Adrenal gland (tissue), 9 donors: ENCODE measurements at regions not wholly inside any gene's neighbourhood (a gene's known extent, or its start where the extent isn't known, plus 50 kb on each side); places are given as distances from the start of the nearest gene placed in this dataset.

Source experiments
- DNase-seq, 7 donors: peaks; one replicate each; pipeline ENCODE4 v3.0.0-alpha.2; 2019 to 2020
- H3K27ac ChIP-seq, 5 donors: fragments of 200-600 bp; sonication (generic) in 4 of 5; 1 replicate in 3 of 5; 2 replicates in 2 of 5; pipeline versions ENCODE4 v1.5.1 to v1.8.0; 2016 to 2020; ENCODE audit warnings: mild to moderate bottlenecking in 1 of 5
- H3K27me3 ChIP-seq: fragments of 200-600 bp; 2 replicates; pipeline ENCODE4 v1.8.0; 2021
- H3K36me3 ChIP-seq, 2 donors: fragments of 200-600 bp; replicated peaks in 1 of 2; 1 replicate in 1 of 2; 2 replicates in 1 of 2; pipeline versions ENCODE4 v1.5.1 to v1.8.0; 2018 to 2022
- H3K4me1 ChIP-seq, 2 donors: fragments of 200-600 bp; replicated peaks in 1 of 2; 1 replicate in 1 of 2; 2 replicates in 1 of 2; pipeline versions ENCODE4 v1.5.1 to v1.8.0; 2018 to 2021
- H3K4me3 ChIP-seq, 4 donors: fragments of 200-600 bp; sonication (generic) in 3 of 4; one replicate each; pipeline ENCODE4 v1.5.1; 2016 to 2018
- H3K9me3 ChIP-seq, 3 donors: fragments of 200-600 bp; sonication (generic) in 1 of 3; replicated peaks in 1 of 3; 1 replicate in 2 of 3; 2 replicates in 1 of 3; pipeline versions ENCODE4 v1.5.1 to v1.8.0; 2016 to 2021
- CTCF ChIP-seq, 6 experiments: fragments of 450-650 bp in 4 of 6; fragments of 200-600 bp in 2 of 6; sonication (generic) in 1 of 6; IDR thresholded peaks; 1 replicate in 5 of 6; 2 replicates in 1 of 6; pipeline versions ENCODE4 v1.5.1 to v1.8.0; 2016 to 2021; ENCODE audit warnings: antibody characterized with exemption in 6 of 6, mild to moderate bottlenecking in 2 of 6, moderate library complexity in 1 of 6
- POLR2A ChIP-seq, 2 donors: fragments of 450-650 bp; IDR thresholded peaks; one replicate each; pipeline ENCODE4 v1.6.1; 2017; ENCODE audit warnings: antibody characterized with exemption in 2 of 2, mild to moderate bottlenecking in 2 of 2, moderate library complexity in 1 of 2
- WGBS, 4 donors: extraction: QIAGEN DNeasy Blood & Tissue Kit in 2 of 4; methylation state at CpG; one replicate each; pipeline versions ENCODE4 v1.1.5 to v1.1.7; 2013 to 2017; 5-methylcytosine and 5-hydroxymethylcytosine counted together
- intact Hi-C, 2 donors: fragments of 100-400 bp; cut with DNase I; formaldehyde crosslinking; loops; one replicate each; pipeline versions ENCODE4 v1.14.1 to v1.15.0; 2022 to 2023
- donor health status: healthy with polysubstance abuse.
- donor health status: Bipolar disorder and iron deficiency.
- donor health status: DM: yes; HTN: yes; CAD: no.
- donor health status: DM: no; HTN: no; CAD: no.
- donor health status: DM: no; HTN: no; CAD: no.

- no peaks in the 10 kb centered on the region for H3K9me3 ChIP-seq
- H3K4me3 ChIP-seq: no peak overlapping the region
- H3K27me3 ChIP-seq: no peaks in the 10 kb centered on the region
- intact Hi-C loops: no loop called here
- no peaks in the 10 kb centered on the region for H3K36me3 ChIP-seq
- no peak for DNase-seq
- TF ChIP-seq POLR2A (IDR thresholded peaks at IDR 0.05) (no peak), CTCF (IDR thresholded peaks at IDR 0.05) (no peak)
- no peaks in the 10 kb centered on the region for H3K4me1 ChIP-seq
- H3K27ac ChIP-seq: no peak overlapping the region
- WGBS, 4 donors: 51 to 62% (median 59%) methylated on average over 3 of the region's 3 CpGs
Observed at GRCh38 chr20:56840716-56841261, 211.7 kb downstream of the TFAP2C start.

GRCh38 chr20:56841346-56841908 lies 212.3 kb downstream of the TFAP2C start:
- DNase-seq: no peak
- TF ChIP-seq POLR2A (IDR thresholded peaks at IDR 0.05) (no peak), CTCF (IDR thresholded peaks at IDR 0.05) (no peak)
- no peak overlapping the region for H3K27ac ChIP-seq
- no peaks in the 10 kb centered on the region for H3K4me1 ChIP-seq
- intact Hi-C loops: no loop called here
- H3K36me3 ChIP-seq: no peaks in the 10 kb centered on the region
- H3K9me3 ChIP-seq: no peaks in the 10 kb centered on the region
- no peak overlapping the region for H3K4me3 ChIP-seq
- H3K27me3 ChIP-seq: no peaks in the 10 kb centered on the region
- WGBS, 4 donors: 26 to 40% (median 30%) methylated on average over 4 to 6 of the region's 6 CpGs

- Histone ChIP-seq H3K27ac (no peak overlapping the region), H3K36me3 (no peaks in the 10 kb centered on the region), H3K4me3 (no peak overlapping the region), H3K27me3 (no peaks in the 10 kb centered on the region), H3K4me1 (no peaks in the 10 kb centered on the region), H3K9me3 (no peaks in the 10 kb centered on the region)
- intact Hi-C loops: no loop called here
- 78 to 85% (median 83%) methylated on average over 3 to 9 of the region's 9 CpGs for WGBS, 4 donors
- TF ChIP-seq CTCF (IDR thresholded peaks at IDR 0.05): no peak
- no peak for TF ChIP-seq POLR2A (IDR thresholded peaks at IDR 0.05)
- no peak for DNase-seq
Observed at GRCh38 chr20:56842056-56842455, 212.9 kb downstream of the TFAP2C start.

GRCh38 chr20:56843386-56843785 lies 214.3 kb downstream of the TFAP2C start:
- H3K9me3 ChIP-seq: no peaks in the 10 kb centered on the region
- no peak for TF ChIP-seq POLR2A (IDR thresholded peaks at IDR 0.05)
- no peak for TF ChIP-seq CTCF (IDR thresholded peaks at IDR 0.05)
- intact Hi-C loops: no loop called here
- H3K27me3 ChIP-seq: peaks cover 4% of the 10 kb centered on the region
- WGBS, 4 donors: 65 to 80% (median 67%) methylated on average over 3 to 7 of the region's 7 CpGs
- no peak overlapping the region for H3K27ac ChIP-seq
- H3K4me3 ChIP-seq: no peak overlapping the region
- H3K36me3 ChIP-seq: no peaks in the 10 kb centered on the region
- no peaks in the 10 kb centered on the region for H3K4me1 ChIP-seq
- no peak for DNase-seq
